Stimulated activated CD4-positive, alpha-beta T cell treated with anti-CD3 and anti-CD28 coated beads, Interleukin-12 subunit alpha, Interleukin-12 subunit beta, amount 100 ng/mL, for 24 hours (primary cell): ENCODE measurements at regions not wholly inside any gene's neighbourhood (a gene's known extent, or its start where the extent isn't known, plus 50 kb on each side); places are given as distances from the start of the nearest gene placed in this dataset.

Source experiments
- DNase-seq, 2 experiments: peaks; one replicate each; pipeline ENCODE4 v3.0.0-alpha.2; 2020; ENCODE audit warnings: low read depth in 2 of 2

DNA sequence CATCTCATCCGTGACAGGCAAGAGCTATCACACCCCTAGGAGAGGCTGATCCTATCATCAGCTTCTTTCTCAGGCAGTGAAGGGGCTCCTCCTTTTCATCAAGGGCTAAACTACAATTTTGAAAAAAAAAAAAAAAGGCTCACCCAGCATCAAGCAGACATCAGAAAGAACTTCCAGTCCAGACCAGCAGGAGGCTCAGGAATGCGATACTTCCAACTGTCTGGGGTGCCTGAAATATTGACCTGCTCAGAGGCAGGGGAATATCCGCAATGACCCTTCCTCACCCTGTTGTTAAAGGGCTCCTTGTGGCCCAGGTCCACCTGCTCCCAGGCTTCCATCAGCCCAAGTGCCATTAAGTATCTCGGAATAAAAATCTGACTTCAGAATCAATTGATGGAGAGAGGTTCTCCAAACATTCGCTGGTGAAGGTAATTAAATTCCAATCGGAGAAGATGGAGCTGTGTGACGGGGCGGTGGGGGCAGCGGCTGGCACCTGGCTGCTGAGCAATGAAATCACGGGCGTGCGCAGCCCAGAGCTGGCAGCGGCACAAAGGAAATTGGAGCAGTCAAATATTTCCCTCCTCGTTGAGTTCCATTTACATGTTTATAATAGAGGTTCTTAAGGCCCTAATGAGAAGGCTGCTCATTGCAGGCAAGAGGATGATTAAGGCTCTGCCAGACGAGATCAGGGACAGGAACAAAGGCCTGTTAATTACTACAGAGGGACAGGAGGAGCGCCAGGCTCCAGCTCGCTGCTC is 69.0 kb upstream of the THY1 start:
- no peak for DNase-seq

DNA sequence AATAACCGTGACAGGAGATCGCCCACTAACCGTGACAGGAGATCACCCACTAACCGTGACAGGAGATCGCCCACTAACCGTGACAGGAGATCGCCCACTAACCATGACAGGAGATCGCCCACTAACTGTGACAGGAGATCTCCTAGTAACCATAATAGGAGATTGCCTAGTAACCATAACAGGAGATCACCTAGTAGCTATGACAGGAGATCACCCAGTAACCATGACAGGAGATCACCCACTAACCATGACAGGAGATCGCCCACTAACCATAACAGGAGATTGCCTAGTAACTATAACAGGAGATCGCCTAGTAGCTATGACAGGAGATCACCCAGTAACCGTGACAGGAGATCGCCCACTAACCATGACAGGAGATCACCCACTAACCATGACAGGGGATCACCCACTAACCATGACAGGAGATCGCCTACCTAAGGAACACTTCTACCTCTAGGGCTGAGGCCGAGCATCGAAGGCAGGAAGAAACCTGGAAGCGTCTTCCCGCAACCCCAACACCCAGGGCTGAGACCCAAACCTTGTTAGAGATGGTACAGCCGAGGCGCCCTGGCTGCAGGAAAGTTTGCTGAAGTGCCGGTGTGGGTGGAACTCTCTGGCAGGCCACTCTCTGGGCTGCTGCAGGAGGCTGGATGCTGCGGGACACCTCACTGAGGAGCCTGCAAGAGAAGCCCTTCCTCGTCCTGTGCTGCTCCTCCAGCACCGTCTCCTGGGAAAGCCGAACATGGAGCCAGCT is 67.5 kb upstream of the THY1 start:
- DNase-seq: no peak

DNA sequence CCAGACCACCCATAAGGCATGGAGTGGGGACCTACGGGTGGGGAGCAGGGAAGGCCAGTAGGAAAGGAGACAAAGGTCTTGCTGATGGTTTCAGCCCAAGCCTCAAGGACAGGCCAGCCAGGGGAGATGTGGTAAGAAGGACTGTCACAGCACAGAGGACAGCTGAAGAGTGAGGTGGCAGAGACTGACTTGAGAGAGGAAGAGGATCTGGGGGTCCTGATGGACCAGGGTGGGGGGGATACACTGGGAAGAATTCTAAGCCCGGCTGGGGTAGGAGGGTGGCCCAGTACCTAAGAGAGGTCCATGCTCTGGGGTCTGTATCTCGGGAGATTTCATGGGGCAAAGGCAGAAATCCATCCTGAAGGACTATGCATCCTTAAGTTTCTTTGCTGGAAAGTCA is 66.1 kb upstream of the THY1 start:
- no peak for DNase-seq

DNA sequence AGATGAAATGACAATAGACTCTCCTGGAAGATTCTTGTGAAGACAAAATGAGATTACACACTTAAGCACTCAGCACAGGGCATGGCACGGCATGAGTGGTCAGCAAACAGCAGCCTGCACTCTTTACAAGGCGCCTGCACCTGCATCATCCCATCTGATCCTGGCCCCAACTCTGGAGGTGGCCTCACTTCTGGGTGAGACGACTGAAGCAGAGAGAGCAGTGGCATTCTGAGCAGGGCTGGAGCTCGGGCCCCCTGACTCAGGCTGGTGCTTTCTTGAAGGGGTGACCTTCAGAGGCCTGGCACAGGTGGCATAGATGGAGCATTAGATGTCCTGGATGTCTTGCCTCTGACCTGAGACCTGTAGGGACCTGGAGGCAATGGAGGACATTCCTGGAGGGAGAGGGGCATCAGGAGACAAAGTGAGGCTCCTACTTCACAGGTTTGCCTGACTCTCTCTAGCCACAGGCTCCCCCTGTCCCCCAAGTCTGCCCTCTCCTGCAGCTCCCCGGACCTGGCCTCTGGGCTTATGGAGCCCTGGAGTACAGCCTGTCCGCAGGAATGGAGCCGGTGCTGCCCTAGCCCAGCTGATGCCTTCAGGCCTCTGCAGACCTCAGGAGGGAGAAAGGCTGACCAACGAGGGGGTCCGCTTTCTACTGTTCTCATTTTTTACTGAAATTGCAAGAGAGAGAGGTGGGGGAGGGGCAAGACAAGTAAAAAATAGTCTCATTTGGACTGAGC is 65.5 kb upstream of the THY1 start:
- DNase-seq: no peak

DNA sequence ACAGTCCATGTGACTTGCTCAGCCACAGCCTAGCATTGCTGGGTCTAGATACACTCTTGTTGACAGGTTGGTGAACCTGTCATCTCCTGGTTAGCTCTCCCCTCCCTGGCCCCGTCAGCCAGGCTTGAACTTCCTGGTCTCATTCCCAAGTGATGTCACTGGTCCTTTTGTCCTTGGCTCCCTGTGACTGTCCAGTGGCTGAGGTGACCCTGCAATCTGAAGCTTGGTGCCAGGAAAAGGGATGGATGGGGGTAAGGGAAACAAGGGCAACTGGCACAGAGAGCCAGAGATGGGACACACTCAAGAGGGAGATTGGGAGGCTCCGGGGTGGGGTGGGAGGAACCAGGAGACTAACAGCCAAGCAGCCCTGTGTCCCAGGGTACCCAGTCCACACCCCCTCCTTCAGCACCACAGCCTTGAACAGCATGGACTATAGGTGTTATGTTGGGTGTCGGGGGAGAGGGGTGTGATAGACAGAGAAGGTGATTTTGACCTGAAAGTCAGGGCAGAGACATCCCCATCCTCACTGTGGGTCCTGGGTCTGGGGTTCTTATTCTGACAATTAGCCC is 63.8 kb upstream of the THY1 start:
- DNase-seq: no peak

DNA sequence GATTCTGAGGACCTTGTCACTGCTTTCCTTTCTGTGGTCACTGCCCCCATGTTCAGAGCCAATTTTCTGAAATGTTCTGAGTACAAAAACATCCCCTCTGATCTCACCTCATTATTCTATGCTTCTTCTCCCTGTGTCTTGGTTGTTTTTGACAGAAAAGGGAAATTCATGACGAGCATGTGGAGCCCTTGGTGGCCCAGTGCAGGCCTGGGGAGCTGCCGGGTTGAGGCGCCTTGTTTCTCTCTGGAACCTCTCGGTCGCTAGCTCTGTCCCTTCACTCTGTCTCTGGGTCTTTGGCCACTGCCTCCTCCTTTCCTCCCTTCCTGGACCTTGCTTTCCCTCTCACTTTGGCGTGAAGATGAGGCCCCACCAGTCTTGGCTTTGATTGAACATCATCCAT is 63.0 kb upstream of the THY1 start:
- no peak for DNase-seq

DNA sequence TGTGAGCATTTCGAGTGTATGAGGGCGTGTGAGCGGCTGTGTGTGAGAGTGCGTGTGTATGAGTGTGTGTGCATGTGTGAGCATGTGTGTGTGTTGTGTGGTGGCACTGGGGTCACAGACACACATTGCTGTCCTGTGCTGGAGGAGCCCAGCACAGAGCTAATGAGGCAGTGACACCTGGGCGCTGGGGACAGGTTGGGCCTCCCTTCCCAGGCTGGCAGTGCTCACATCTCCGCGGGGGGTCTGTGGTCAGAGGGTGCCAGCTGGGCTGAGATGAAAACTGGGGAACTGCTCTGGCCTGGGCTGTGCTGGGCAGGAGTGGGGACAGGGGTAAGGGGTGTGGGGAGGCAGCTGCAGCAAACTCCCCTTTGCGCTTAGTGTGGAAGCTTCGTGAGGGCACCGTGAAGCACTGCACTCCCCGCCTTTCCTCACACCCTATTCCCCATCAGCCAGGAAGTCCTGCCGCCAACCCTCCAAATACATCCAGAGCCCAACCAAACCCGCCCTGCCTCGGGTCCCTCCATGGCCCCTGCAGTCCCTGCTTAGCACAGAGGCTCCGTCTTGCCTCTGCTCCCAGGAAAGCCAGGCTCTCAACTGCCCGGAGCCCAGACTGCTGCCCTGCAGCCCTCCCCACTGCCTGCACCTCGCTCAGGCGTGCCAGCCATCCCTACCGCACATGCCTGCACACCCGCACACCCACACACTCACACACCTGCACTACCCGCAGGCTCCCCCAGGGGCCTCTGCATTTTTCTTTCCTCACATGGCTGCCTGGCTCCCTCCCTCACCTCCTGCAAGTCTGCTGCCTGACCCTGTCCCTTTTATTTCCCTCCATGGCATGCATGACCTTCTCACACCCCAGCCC is 62.0 kb upstream of the THY1 start:
- no peak for DNase-seq

DNA sequence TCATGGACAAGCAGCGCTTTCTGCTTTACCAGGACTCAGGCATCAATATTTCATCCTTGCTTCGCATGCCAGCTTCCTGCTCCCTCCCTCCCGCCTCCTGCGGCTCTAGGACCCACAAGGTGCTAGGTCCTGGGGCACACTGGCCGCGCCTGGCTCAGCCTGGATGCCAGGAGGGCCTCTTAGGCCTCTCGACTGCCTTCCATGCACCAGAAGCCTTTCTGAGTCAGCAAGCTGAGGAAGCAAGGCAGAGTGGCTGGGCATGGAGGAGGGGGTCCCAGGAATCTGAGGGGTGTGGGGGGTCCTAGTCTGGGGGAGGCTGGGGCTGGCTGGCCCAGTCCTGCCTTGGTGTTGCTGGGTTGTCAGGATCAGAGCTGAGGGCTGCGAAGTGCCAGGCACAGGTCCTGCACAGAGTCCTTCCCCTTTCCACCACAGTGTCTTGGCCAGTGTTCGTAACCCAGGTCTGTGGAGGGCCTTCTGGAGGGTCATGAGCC is 61.0 kb upstream of the THY1 start:
- no peak for DNase-seq

DNA sequence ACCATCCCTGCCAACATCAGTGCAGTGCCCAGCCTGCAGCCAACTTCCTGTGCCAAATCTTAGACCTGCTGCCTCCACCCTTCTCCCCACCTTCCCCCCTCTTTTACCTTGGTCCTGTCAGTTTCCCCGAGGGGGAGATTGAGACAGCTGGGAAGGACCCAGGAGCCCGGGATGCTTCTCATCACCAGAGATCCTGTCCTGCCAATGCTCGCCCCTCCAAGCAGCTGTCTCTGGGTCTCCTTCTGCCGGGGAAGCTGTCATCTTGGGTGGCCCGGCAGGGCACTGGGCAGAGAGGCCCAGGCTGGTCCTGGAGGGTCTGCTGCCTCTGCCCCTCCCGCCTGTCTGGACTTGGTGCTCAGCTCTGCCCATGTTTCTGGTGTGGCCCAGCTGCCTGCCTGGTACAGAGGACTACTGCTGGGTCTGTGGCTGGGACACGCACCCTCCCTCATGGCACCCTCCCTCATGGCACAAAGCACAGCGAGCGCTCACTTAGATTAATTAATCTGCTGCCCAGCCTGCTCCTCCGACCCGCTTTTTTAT is 60.4 kb upstream of the THY1 start:
- DNase-seq: no peak

DNA sequence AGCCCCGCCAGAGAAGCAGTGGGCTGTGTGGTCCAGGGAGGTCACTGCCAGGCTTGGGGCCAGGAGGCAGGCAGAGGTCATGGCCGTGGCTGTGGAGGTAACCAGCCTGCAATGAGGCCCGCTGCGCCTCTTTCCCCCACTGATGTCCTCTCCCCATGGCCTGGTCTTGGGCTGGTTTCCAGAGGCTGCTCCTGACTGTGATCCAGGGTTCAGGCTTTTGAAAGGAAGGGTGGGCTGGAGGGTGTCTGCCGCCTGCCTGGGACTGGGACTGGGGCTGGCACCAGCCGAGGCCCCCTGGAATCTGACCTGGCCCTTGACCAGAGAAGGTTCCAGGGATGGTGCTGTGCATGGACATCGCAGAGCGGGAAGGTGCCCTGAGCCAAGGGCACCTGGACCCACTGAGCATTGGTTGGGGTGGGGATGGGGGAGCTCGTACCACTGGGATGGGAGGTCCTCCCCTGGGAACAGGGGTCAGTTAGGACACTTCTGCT is 59.6 kb upstream of the THY1 start:
- DNase-seq: no peak

DNA sequence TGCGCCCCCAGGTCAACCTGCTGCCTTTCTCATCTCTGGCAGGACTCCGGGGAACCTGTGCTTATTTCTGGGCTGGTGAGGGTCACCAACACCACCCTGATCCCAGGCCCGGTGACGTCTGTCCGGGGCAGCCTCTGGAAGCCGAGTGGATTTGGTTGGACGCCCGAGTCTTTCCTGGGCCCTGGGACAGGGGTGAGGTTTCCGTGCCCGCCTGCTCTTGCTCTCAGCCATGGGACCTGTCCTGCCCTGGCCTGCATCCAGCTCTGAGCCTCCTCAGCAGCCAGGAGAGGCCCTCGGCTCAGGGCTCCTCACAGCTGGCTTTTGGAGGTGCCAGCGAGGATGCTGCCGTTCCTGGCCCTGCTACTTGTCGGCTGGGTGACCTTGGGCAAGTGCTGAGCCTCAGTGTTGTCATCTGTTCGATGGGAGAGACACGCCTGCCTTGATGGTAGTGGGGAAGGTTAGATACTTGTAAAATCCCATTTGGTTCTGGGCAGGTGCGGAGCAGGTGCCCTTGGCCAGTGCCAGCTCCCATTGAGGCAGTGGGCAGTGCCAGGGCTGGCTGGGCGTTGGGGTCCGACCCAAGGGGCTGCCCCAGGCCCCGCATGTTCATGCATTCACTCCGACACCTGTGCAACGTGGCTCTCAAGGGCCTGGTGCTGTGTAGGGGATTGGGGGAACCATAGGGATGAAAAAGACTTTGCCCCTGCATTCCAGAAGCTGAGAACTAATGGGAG is 58.9 kb upstream of the THY1 start:
- DNase-seq: no peak

DNA sequence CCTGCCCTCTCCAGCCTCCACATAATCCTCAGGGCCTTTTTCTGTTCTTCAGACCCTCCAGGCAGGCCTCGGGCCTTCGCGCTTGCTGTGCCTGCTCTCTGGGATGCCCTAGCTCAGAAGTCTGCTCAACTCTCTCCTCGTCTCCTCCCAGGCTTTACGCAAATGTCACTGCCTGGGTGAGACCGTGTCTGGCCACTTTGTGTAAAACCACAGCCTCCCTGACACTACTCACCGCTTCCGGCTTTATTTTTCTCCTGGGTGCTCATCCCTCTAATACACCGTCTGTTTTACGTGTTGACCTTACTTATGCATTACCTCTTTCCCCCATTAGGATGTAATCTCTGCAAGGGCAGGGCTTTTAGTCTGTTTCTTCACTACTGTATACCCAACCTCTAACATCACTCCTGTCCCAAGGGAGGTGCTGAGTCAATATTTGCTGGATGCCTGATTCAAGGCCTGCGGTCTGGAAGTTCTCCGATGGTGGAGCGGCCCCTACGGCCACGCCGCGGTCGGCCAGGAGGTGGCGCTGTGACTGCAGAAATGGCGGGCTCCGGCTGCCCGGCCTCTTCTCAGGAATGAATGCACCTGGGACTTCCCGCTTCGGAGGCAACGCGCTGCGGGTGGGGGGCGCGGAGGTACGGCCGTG is 58.2 kb upstream of the THY1 start:
- DNase-seq: peak; percentile 42 to 79

DNA sequence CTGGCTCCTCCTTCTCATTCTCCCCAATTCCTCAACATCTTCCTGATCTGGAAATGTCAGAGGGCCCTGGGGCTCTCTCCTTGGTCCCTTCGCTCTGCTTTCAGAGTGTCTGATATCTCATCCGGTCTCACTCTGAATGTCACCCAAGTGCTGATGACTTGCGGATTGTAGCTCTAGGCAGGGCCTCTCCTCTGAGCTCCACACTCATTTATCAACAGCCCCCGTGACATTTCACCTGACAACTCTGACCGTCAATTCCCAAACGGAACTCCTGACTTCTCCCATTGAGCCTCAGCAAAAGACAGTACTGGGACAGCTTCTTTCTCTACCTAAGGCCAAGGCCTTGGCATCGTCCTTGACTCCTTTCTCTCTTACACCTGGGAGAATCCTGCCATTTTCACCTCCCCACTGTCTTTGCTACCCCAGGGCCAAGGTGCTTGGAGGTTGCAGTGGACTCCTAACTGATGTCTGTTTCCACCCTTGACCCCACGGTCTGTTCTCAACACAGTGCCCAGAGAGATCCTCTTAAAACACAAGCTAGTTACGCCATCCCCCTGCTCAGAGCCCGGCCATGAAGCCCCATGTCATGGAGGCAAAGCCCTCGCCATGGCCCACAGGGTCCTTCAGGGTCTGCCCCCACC is 57.5 kb upstream of the THY1 start:
- DNase-seq: no peak

DNA sequence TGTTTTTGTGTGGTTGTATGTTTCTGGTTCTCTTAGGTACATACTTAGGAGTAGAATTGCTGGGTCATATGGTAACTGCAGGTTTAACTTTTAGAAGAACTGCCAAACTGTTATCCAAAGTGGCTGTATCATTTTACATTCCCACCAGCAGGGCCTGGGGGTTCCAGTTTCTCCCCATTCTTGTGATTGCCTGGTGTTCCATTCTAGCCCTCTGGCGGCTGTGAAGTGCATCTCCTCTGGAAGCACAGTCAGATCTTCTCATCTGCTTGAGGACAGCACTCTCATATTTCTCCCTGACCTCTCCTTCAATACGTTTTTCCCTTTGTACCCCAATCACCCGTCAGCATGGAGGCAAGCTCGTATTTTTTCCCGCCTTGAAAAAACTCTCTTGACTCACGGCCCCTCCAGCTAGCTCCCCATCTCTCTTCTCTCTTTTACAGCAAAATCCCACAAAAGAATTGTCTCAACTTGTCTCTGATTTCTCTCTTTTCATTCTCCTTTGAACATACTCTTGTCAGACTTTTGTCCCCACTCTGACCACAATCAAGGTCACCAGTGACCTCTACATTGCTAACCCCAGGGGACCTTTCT is 56.8 kb upstream of the THY1 start:
- DNase-seq: no peak

DNA sequence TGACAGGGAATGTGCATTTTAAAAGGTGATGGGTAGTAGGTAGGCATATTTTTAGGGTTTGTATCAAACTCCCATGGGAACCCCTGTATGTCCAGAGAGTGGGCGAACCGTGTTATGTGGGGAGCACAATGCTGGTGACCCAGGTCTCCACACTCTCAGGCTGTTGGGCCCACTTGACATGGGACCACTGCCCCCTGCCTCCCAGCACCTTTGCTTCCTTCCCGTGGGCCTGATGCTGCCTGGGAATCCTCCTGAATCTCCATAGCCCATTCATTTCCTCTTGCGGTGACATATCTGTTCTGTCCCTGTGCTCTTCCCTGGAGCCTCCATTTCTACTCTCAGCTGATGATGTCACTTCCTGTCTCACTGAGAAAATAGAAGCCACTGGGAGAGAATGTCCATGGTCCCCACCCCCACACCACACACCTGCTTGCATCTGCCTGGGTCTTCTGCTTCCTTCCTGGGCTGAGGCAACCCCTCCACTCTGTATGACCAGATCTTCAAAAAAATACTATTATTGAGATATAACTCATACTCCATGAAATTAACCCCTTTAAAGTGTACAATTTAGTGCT is 55.8 kb upstream of the THY1 start:
- DNase-seq: no peak

DNA sequence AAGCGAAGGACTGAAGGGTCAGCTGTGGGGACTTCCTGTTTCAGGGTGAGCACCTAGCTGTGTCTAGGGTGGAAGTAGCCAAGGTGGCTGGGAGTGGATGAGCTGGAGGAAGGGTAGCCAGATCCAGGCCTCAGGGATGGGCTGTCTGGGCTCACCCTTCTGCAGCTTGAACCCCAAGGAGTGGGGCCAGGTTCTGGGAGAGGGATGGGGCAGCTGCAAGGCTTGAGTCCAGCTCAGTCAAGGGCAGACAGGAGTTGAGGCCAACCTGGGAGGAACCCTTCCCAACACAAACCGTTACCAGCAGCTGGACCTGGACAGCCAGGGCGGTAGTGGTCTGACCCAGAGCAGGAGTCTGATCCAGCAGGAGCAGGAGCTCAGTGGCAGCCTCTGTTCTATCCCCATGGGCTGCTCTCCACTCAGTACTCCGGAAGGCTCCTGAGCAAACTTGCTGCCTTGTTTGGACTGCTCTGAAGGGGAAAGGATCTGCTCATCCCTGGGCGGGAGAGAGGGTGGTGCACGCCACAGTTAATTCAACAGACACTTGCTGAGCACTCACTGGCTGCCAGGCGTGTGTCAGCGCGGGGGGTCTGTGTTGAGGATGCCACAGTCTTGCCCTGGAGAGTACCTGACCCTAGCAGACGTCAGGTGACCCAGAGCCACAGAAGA is 53.8 kb upstream of the THY1 start:
- DNase-seq: no peak

DNA sequence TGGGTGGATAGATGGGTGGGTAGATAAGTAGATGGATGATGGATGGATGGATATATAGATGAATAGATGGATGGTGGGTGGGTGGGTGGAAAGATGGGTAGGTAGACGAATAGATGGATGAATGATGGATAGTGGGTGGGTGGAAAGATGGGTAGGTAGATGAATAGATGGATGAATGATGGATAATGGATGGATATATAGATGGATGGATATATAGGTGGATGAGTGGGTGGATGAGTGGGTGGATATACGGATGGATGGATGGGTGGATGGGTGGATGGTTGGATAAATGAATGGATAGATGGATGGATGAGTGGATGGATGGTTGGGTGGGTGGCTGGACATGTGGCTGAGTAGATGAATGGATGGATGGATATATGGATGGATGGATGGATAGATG is 53.1 kb upstream of the THY1 start:
- DNase-seq: no peak
